Ishikawa (cell line): ENCODE measurements at regions not wholly inside any gene's neighbourhood (a gene's known extent, or its start where the extent isn't known, plus 50 kb on each side); places are given as distances from the start of the nearest gene placed in this dataset.

Source experiments
- CEBPB ChIP-seq: IDR thresholded peaks from 2 replicates; pipeline ENCODE4 v1.6.1; 2012
- CREB1 ChIP-seq: IDR thresholded peaks from 2 replicates; pipeline ENCODE4 v1.6.1; 2012; ENCODE audit warnings: low read depth
- EGR1 ChIP-seq: IDR thresholded peaks from 2 replicates; pipeline ENCODE4 v1.6.1; 2012
- EP300 ChIP-seq: IDR thresholded peaks from 2 replicates; pipeline ENCODE4 v1.6.1; 2012; ENCODE audit warnings: borderline replicate concordance
- FOXM1 ChIP-seq: IDR thresholded peaks from 2 replicates; pipeline ENCODE4 v1.6.1; 2012; ENCODE audit warnings: low read depth, borderline replicate concordance
- MAX ChIP-seq: IDR thresholded peaks from 2 replicates; pipeline ENCODE4 v1.6.1; 2012
- NFIC ChIP-seq: IDR thresholded peaks from 2 replicates; pipeline ENCODE4 v1.6.1; 2012
- RAD21 ChIP-seq: IDR thresholded peaks from 2 replicates; pipeline ENCODE4 v1.6.1; 2012; ENCODE audit warnings: low read depth
- REST ChIP-seq: IDR thresholded peaks from 2 replicates; pipeline ENCODE4 v1.6.1; 2012; ENCODE audit warnings: low read depth, mild to moderate bottlenecking
- TAF1 ChIP-seq: IDR thresholded peaks from 2 replicates; pipeline ENCODE4 v1.6.1; 2012; ENCODE audit warnings: low read depth, mild to moderate bottlenecking
- TCF12 ChIP-seq: IDR thresholded peaks from 2 replicates; pipeline ENCODE4 v1.6.1; 2012; ENCODE audit warnings: low read depth
- TEAD4 ChIP-seq: IDR thresholded peaks from 2 replicates; pipeline ENCODE4 v1.6.1; 2012
- USF1 ChIP-seq: IDR thresholded peaks from 2 replicates; pipeline ENCODE4 v1.6.1; 2012
- YY1 ChIP-seq: IDR thresholded peaks from 2 replicates; pipeline ENCODE4 v1.6.1; 2012; ENCODE audit warnings: low read depth
- ZBTB7A ChIP-seq: IDR thresholded peaks from 2 replicates; pipeline ENCODE4 v1.6.1; 2012; ENCODE audit warnings: low read depth

GRCh38 chr2:17363846-17364245, 154.4 kb downstream of the RAD51AP2 start:
- TF ChIP-seq CEBPB (no peak), RAD21 (no peak), EP300 (no peak), TAF1 (no peak), ZBTB7A (no peak)

GRCh38 chr2:17362956-17363355, 155.3 kb downstream of the RAD51AP2 start:
- TF ChIP-seq TCF12: no peak
- TF ChIP-seq RAD21: no peak
- no peak for TF ChIP-seq TEAD4
- TF ChIP-seq USF1: no peak
- TF ChIP-seq YY1: no peak
- no peak for TF ChIP-seq EP300
- TF ChIP-seq REST: no peak

- TF ChIP-seq FOXM1 (no peak), NFIC (no peak), YY1 (no peak), ZBTB7A (no peak), TEAD4 (no peak), TCF12 (no peak), USF1 (no peak)
Measured at GRCh38 chr2:17355608-17356329, 162.5 kb downstream of the RAD51AP2 start.

- no peak for TF ChIP-seq CREB1
- no peak for TF ChIP-seq TEAD4
- TF ChIP-seq EP300: no peak
- TF ChIP-seq MAX: no peak
- TF ChIP-seq YY1: no peak
Measured at GRCh38 chr2:17353263-17353662, 165.0 kb downstream of the RAD51AP2 start.

GRCh38 chr2:17337507-17337906, 180.7 kb downstream of the RAD51AP2 start:
- TF ChIP-seq TAF1 (no peak), RAD21 (no peak), TEAD4 (no peak), EP300 (no peak), YY1 (no peak), ZBTB7A (no peak)

- TF ChIP-seq ZBTB7A (no peak), RAD21 (no peak), TCF12 (no peak), NFIC (no peak), EGR1 (no peak), YY1 (no peak), FOXM1 (no peak), CREB1 (no peak), EP300 (no peak), REST (no peak), USF1 (no peak)
Measured at GRCh38 chr2:17336458-17336857, 181.8 kb downstream of the RAD51AP2 start.

- TF ChIP-seq CEBPB: no peak
- no peak for TF ChIP-seq REST
- no peak for TF ChIP-seq EGR1
- TF ChIP-seq ZBTB7A: no peak
- TF ChIP-seq CREB1: no peak
- no peak for TF ChIP-seq TEAD4
Measured at GRCh38 chr2:17334300-17334699, 183.9 kb downstream of the RAD51AP2 start.
